ENCODE measurements at regions not wholly inside any gene's neighbourhood (a gene's known extent, or its start where the extent isn't known, plus 50 kb on each side); places are given as distances from the start of the nearest gene placed in this dataset.
"Not testable (repeated sequence)": the region's sequence is repeated elsewhere in the genome, so short reads cannot be mapped to it uniquely, and the experiment has no call there.

DNA sequence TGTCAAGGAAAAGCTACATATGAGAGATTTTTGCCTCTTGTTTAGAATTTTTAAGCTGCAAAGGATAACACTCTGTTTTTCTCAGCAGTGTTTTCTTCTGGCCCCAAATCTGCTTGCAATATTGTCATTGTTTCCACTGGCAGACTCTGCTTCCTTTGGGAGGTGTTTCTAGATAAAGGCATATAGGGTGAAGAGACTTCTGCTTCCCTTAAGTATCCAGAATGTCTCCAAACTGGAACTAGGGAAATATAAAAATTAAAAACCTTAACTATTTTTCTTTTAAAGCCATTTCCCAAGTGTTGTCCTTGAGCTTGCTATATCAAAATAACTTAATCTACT is 225.8 kb downstream of the CGGBP1 start:
- Histone ChIP-seq H3K4me3 (no peak overlapping the region), H3K27me3 (no peaks in the 10 kb centered on the region), H3K27ac (no peak overlapping the region), H3K4me1 (no peaks in the 10 kb centered on the region), H3K36me3 (no peaks in the 10 kb centered on the region), H3K9me3 (no peaks in the 10 kb centered on the region)
- no peak for TF ChIP-seq CTCF (IDR thresholded peaks at IDR 0.05 in 4 of 5, conservative IDR thresholded peaks at IDR 0.05 in 1 of 5)
- no peak for ATAC-seq
- in situ Hi-C loops (cut with MboI; ENCODE audit: low sequenced_read_pairs in 4 of 4) = no loop called here
- intact Hi-C loops (cut with DNase I; ENCODE audit: low total_unique reads) = no loop called here
- DNase-seq = no peak

DNA sequence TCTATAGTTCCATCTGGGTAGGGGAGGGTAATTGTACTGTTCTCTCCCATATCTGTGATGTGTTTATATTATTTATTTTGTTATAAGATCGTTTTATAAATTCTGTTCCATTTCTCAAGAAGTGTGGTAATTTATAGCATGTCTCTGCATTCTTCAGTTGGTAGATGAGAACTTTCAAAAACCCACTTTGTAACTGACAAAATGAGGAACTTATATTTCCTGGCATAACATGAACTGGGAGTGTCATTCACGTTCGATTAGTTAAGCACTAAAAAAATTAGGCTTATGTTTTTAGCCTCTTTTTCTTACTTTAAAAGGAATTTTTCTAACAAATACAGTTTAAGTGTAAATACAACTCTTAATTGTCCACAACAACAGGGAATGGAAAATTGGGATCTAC is 230.8 kb downstream of the CGGBP1 start:
- ATAC-seq = no peak
- intact Hi-C loops (cut with DNase I; ENCODE audit: low total_unique reads) (no loop called here), in situ Hi-C loops (cut with MboI; ENCODE audit: low sequenced_read_pairs in 4 of 4) (no loop called here)
- H3K36me3 ChIP-seq = no peaks in the 10 kb centered on the region
- H3K4me3 ChIP-seq = no peak overlapping the region
- no peak overlapping the region for H3K27ac ChIP-seq
- no peaks in the 10 kb centered on the region for H3K27me3 ChIP-seq
- no peaks in the 10 kb centered on the region for H3K9me3 ChIP-seq
- no peak for DNase-seq
- TF ChIP-seq CTCF (IDR thresholded peaks at IDR 0.05 in 4 of 5, conservative IDR thresholded peaks at IDR 0.05 in 1 of 5) = no peak
- no peak for TF ChIP-seq POLR2A (IDR thresholded peaks at IDR 0.05)
- no peaks in the 10 kb centered on the region for H3K4me1 ChIP-seq

- Histone ChIP-seq H3K27ac (no peak overlapping the region), H3K9me3 (no peaks in the 10 kb centered on the region), H3K4me1 (no peaks in the 10 kb centered on the region), H3K4me3 (no peak overlapping the region), H3K36me3 (no peaks in the 10 kb centered on the region), H3K27me3 (no peaks in the 10 kb centered on the region)
- DNase-seq (no peak), ATAC-seq (no peak)
- intact Hi-C loops (cut with DNase I; ENCODE audit: low total_unique reads) = no loop called here
- in situ Hi-C loops (cut with MboI; ENCODE audit: low sequenced_read_pairs in 4 of 4) = loop anchor here in 1 of 4 donors (25.0 kb wide), 1 partner anchor 290 kb away; no protein-coding TSS in a partner anchor
- no peak for TF ChIP-seq CTCF (IDR thresholded peaks at IDR 0.05 in 4 of 5, conservative IDR thresholded peaks at IDR 0.05 in 1 of 5)
- no peak for TF ChIP-seq POLR2A (IDR thresholded peaks at IDR 0.05)
These were observed 236.2 kb downstream of the CGGBP1 start for GRCh38 chr3:87822563-87822962.

GRCh38 chr3:87813503-87813902 is 245.3 kb downstream of the CGGBP1 start:
- H3K4me3 ChIP-seq; DNase-seq; intact Hi-C loops (cut with DNase I; ENCODE audit: low total_unique reads); H3K9me3 ChIP-seq; H3K27me3 ChIP-seq; H3K27ac ChIP-seq; H3K4me1 ChIP-seq; H3K36me3 ChIP-seq; ATAC-seq: not testable (repeated sequence)
- in situ Hi-C loops (cut with MboI; ENCODE audit: low sequenced_read_pairs in 4 of 4) = loop anchor here in 1 of 4 donors (25.0 kb wide), 1 partner anchor 299 kb away; no protein-coding TSS in a partner anchor

GRCh38 chr3:87811953-87812352 is 246.9 kb downstream of the CGGBP1 start:
- TF ChIP-seq POLR2A (IDR thresholded peaks at IDR 0.05) (no peak), CTCF (IDR thresholded peaks at IDR 0.05 in 4 of 5, conservative IDR thresholded peaks at IDR 0.05 in 1 of 5) (no peak)
- ATAC-seq = no peak
- in situ Hi-C loops (cut with MboI; ENCODE audit: low sequenced_read_pairs in 4 of 4) = loop anchor here in 1 of 4 donors (25.0 kb wide), 1 partner anchor 300 kb away; no protein-coding TSS in a partner anchor
- Histone ChIP-seq H3K27ac (no peak overlapping the region), H3K4me3 (no peak overlapping the region), H3K4me1 (no peaks in the 10 kb centered on the region), H3K27me3 (no peaks in the 10 kb centered on the region), H3K36me3 (no peaks in the 10 kb centered on the region), H3K9me3 (no peaks in the 10 kb centered on the region)
- intact Hi-C loops (cut with DNase I; ENCODE audit: low total_unique reads) = no loop called here
- no peak for DNase-seq

All from gastrocnemius medialis (tissue), 4 donors.